Inflammatory macrophage (primary cell): ENCODE measurements at regions not wholly inside any gene's neighbourhood (a gene's known extent, or its start where the extent isn't known, plus 50 kb on each side); places are given as distances from the start of the nearest gene placed in this dataset.

Source experiments
- DNase-seq, 2 donors: peaks; one replicate each; pipeline ENCODE4 v3.0.0-alpha.2; 2020 to 2022

- DNase-seq = no peak
Observed at GRCh38 chr12:59839514-59839913, 243.7 kb downstream of the SLC16A7 start.

GRCh38 chr12:59843260-59843843, 247.5 kb downstream of the SLC16A7 start:
- DNase-seq = no peak

DNA sequence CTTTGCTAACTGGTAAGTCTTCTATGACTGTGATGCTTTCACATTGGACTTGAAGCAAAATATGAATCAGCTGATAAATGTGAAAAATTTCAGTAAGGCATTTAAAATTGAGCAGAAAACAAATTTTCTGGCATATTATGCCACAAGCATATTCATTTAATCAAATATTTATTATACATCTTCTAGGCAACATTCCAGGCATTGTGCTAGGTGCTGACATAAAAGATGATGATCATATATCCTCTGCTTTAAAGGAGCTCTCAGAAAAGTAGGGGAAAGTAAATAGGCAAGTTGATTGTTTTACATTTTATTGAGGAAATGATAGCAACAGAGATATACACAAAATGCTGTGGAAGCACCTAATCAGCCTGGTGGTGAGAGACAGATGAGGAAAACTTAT, 248.9 kb downstream of the SLC16A7 start:
- no peak for DNase-seq

GRCh38 chr12:59845293-59845692, 249.5 kb downstream of the SLC16A7 start:
- DNase-seq = no peak

DNA sequence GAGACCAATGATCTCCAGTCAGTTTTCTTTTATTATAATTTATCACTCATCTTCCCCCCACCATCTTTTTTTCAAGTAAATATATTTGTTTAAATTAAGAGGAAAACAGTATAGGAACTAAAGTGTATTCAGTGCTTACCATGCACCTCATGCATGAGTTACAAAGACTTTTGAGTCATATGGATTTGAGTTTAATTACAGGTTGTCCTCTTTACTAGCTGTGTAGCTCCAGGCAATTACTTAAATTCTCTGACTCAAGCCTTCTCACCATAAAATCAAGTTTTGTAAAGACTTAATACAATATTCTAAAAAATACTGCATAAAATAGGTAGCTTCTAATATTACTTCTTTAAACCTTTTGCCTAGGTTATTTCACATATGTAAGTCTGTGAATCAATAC, 251.3 kb downstream of the SLC16A7 start:
- no peak for DNase-seq

DNA sequence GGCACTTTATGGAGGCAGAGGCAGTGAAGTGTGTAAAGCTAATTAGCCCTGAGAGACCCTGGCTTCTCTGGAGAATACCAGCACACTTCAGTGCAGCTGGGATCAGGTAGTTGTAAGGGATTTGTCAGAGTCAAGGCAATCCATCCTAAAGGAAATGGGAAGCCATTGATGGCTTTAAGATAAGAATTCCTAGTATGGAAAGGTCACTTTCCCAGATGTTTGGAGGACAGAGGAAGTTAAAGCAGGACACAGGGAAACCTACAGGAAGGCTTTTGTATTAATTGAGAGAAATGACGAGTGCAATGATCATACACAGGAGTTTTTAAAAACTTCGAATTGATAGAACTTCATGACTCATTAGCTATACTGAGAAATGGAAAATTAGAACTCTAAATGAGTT, 254.4 kb downstream of the SLC16A7 start:
- DNase-seq = no peak

- no peak for DNase-seq
Observed at GRCh38 chr12:59858508-59859170, 262.8 kb downstream of the SLC16A7 start.

GRCh38 chr12:59859171-59859510, 263.3 kb downstream of the SLC16A7 start:
- no peak for DNase-seq

DNA sequence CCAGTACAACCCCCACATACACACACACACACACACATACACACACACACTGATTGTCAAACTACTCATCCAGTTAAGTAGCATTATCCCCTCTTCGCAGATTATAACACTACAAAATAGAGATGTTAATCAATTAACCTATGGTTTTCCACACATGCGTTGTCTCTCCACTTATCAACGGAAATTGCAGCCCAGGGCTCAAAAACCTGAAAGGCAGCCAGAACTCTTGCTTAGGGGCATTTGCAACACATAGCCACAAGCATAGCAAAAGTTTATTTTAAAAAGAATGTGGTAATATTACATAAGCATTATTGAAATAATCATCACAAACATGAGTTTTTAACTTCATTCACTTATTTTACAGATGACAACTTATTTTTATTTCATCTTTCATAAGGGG, 265.8 kb downstream of the SLC16A7 start:
- DNase-seq = no peak

GRCh38 chr12:59867055-59867454, 271.2 kb downstream of the SLC16A7 start:
- DNase-seq = no peak

- no peak for DNase-seq
Observed at GRCh38 chr12:59867689-59868088, 271.9 kb downstream of the SLC16A7 start.

GRCh38 chr12:59871779-59872178, 275.9 kb downstream of the SLC16A7 start:
- no peak for DNase-seq

DNA sequence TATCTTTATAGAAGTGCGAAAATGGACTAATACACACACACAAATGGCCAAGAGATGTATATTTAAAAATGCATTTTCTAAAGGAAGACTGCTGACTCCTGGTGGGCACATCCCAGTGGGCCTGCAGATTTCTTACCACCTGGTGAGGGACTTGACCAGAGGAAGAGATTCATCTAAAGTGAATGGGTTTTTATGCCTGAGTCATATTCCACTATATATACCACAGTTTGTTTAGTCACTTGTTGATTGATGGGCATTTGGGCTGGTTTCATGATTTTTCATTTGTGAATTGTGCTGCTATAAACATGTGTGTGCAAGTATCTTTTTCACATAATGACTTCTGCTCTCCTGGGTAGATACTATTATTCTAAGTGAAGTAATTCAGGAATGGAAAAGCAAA, 277.3 kb downstream of the SLC16A7 start:
- DNase-seq = no peak

DNA sequence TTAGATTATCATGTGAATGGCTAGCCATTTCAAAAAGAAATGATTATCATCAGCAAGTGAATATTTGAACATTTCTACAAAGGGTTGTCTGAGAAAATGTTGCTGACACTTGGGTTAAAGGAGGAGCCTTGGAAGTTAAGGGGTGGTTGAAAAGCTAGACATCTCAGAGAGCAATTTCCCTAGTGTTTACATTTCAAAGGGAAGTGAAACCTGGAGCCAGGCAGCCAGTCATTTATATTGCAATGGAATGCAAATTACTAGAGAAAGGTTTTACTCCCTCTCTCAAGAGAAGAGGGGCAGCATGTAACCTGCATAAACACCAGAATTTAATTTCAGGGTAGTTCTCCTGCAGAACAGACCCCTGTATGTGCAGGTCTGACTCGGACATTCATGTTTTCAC, 279.0 kb downstream of the SLC16A7 start:
- peak in 1 of 2 donors; percentile 11 for DNase-seq

DNA sequence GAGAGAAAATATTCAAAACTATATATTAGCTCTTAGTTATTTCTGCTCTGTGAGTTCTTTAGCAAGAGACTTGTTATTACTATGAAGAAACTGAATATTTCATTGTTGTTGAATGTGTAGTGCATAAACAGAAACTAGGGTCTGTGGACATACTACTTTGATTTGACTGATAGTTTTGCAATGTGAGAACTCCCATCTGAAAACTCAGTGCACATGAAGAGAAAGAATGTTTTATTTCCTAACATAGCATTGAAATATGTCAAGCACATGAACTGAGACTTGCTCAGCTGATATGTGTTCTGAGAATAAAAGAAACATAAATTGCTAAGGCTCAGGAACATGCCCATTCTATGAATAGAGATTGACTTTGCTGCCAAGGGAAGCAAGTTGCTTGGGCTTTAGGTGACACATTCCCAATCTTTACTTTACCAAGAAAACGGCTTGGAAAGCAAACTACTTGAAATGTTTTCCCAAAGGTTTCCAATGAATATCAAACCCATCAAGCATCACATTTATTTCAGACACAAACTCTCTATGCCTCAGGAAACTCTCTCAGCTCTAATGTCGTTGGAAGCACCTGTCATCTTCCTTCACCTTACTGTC, 290.4 kb downstream of the SLC16A7 start:
- DNase-seq = no peak

- no peak for DNase-seq
Observed at GRCh38 chr12:59887178-59887577, 291.3 kb downstream of the SLC16A7 start.

GRCh38 chr12:59890896-59891579, 295.2 kb downstream of the SLC16A7 start:
- no peak for DNase-seq

- no peak for DNase-seq
Observed at GRCh38 chr12:59895166-59895775, 299.4 kb downstream of the SLC16A7 start.

DNA sequence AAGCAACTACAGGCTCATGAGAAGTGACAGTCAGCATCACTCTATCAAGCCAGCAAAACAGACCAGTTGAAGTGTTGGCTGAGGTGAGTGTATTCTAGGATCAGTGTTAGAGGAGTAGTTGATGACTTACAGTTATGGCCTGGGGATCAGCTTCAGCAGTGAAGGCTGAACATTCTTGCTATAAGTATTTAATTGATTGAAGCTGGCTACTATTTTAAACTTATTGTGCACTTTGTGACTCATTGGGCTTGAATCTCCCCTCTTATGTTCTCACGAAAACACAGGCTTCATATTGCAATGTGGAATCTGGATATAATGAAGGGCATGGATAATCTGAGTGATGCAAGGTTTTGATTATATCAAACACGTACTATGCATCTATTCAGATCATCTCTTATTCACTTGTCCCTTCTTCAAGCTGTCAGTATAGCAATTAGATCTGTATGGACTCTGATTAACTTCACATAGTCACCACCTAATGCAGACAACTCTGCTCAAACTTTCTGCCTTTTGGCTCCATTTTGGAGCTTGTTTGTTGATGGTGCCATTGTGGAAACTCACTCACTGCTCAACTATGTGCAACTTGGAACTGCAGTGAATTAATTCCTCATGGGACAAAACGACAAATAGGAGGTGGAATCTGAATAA, 309.2 kb downstream of the SLC16A7 start:
- DNase-seq = no peak

- no peak for DNase-seq
Observed at GRCh38 chr12:59911516-59911915, 315.7 kb downstream of the SLC16A7 start.

DNA sequence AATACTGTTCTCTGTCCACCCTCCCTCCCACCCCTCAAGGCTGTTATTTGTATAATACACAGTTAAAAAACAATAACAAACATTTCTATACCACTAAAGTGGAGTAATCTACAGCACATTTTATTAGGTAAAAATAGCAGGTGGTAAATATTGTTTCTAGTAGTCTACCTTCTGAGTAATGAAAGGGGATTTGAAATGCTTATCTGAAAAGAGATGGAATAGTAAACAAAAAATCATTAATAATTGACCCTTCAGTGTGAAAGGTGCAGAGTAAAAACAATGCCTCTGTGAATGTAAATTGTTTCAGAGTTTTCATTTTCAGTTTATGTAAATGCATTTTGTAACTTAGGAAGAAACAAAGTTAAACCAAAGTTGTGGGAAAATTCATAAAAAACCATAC, 321.2 kb downstream of the SLC16A7 start:
- no peak for DNase-seq

DNA sequence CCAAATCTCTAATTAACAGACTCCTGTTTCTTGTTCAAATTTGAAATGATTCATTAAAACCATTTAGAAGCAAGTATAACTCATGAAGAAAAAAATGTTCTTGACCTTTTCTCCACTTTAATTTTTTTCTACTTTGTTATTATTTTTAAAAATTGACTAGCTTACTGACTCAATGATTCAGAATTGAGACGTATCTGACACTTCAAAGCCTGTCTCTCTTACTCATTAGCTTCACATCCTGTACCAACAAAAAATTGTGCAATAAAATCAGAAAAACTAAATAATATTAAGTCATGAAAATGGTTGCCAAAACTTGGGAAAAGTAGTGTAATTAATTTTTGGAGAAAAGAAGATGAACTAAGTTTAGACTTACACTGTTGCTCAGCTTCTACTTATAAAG, 331.2 kb downstream of the SLC16A7 start:
- no peak for DNase-seq

DNA sequence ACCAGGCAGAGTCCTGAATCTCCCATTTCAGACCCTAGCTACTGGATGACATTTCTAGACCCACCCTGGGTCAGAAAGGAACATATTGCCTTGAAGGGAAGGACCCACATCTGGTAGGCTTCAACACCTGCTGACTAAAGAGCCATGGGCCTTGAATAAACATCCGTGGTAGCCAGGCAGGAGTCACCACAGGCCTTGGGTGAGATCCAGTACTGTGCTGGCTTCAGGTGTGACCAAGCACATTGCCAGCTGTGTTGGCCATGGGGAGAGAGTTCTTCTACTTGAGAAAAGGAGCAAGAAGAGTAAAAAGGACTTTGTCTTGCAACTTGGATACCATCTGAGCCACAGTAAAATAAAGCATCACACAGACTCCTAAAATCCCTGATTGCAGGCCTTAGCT, 332.6 kb downstream of the SLC16A7 start:
- DNase-seq = no peak
